Ammon's horn (tissue), 1 donor: ENCODE measurements at regions not wholly inside any gene's neighbourhood (a gene's known extent, or its start where the extent isn't known, plus 50 kb on each side); places are given as distances from the start of the nearest gene placed in this dataset.
A peak's percentile ranks its signal among the peaks of the same experiment; 100 is the strongest.

Source experiments
- DNase-seq: peaks from one replicate; pipeline ENCODE4 v3.0.0-alpha.2; 2016; ENCODE audit warnings: low spot score

- DNase-seq, result no peak
These were observed 216.8 kb upstream of the RBMS3 start for GRCh38 chr3:29064085-29064484.

GRCh38 chr3:29065211-29065785 lies 215.6 kb upstream of the RBMS3 start:
- DNase-seq, result peak; percentile 79

DNA sequence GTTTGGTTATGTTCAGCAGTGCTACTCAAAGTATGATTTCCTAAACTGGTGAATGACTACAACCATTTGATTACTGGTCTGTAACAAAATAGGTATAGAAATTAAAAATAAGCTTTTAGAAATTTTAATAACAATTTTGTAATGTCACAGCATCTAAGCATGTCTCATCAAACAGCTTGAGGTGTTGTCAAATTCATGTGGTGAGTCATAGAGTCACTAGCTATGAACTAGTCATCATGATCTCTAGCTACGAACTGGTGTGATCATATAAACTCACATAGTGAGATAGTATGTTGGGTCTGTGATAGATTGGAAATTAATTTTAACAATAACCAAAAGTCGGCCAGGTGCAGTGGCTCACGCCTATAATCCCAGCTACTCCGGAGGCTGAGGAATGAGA lies 213.9 kb upstream of the RBMS3 start:
- DNase-seq, result no peak

DNA sequence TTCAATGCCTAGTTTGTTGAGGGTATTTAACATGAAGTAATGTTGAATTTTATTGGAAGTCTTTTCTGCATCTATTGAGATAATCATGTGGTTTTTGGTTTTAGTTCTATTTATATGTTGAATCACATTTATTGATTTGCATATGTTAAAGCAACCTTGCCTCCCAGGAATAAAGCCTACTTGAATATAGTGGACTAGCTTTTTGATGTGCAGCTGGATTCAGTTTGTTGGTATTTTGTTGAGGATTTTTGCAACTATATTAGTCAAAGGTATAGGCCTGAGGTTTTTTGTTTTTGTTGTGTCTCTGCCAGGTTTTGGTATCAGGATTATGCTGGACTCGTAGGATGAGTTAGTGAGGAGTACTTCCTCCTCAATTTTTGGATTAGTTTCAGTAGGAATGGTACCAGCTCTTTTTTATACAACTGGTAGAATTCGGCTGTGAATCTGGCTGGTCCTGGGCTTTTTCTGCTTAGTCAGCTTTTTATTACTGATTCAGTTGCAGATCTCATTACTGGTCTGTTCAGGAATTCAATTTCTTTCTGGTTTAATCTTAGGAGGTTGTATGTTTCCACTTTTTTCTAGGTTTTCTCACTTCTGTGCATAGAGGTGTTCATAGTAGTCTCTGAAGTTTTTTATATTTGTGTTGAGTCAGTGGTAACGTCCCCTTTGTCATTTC lies 209.8 kb upstream of the RBMS3 start:
- no peak for DNase-seq

GRCh38 chr3:29072611-29073010 lies 208.3 kb upstream of the RBMS3 start:
- DNase-seq, result no peak

DNA sequence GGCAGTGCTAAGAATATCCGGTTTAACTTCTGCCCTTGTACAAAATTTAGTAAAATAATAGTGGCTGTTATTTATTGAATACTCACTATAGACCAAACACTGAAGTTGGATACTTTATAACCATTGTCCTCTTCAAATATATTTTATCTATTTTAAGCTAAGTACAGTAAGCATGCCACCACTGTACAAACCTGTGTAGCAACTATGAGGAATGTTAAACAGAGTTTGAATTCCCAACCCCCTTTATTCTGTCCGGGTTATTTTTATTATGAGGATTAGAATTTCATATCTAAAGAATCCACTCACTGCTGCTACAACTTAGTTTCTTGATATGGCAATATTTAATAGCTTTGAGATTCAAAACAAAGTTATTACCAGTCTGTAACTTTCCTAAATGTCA lies 203.5 kb upstream of the RBMS3 start:
- no peak for DNase-seq

DNA sequence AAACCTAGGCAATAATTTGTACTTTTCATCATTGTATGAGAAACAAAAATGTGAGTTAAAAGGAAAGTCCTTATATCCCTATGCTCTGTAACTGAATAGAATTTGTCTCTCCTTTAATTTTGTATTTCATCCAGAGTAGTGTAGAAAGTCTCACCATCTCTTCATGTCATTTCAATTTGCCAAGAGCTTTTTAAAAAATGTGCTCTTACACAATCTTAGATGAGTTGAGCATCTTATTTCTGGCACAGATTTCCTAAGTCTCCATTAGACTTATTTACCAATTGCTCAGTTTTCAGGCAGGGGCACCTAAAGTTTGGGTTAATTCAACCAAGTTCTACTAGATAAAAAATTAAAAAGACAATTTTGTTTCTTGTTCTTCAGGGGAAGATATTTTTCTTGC lies 201.5 kb upstream of the RBMS3 start:
- DNase-seq, result no peak

DNA sequence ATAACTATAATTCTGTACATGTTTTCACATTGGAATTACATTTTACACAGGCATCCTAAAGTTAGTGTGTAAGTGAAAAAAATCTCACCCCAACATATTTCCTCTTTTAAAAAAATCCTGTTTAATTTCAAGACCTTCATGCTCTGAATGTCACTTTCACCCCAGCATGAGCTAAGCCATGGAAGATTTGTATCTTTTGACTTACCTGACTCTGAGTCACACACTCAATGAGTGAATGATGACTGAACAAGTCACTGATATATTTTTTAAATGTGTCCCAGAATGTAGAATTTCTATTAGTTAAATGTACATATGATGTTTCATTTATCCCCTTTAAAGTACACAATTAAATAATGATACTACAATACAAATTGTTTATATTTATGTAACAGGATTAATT lies 199.9 kb upstream of the RBMS3 start:
- no peak for DNase-seq

DNA sequence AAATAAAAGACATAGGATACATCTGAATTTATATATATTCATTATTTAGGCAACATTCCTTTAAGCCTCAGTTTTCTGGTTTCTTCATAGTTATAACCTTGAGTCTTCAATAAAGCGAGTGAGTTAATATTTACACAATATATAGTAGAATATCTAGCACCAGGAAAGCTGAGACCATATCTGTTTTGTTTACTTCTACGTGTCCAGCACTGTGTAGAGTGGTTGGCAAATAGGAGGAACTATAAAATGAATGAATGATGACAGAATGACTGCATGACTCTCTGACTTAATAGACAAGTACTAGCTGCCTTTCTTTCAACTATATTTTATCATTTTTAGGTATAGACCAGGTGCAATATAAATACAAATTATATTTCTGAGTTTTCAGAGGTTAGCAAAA lies 197.8 kb upstream of the RBMS3 start:
- DNase-seq, result no peak

DNA sequence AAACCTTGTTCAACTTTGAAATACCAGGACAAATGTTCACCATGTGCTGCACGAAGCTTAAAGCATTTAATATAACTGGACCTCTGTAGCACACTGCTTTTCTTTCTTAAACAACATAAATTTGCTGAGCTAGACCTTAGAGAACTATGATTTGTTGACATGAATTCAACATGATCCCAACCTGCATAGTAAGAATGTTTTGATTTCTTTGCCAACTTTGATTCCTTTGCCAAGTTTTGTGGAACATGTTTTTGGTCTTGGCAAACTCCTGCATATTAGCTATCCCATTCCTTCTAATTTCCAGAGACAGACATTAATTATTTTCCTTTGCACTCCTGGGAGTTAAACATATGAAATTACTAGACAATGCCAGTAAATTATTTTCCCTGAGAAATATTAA lies 197.2 kb upstream of the RBMS3 start:
- DNase-seq, result no peak

- no peak for DNase-seq
These were observed 192.3 kb upstream of the RBMS3 start for GRCh38 chr3:29088579-29088978.

- DNase-seq, result no peak
These were observed 189.8 kb upstream of the RBMS3 start for GRCh38 chr3:29090912-29091597.

DNA sequence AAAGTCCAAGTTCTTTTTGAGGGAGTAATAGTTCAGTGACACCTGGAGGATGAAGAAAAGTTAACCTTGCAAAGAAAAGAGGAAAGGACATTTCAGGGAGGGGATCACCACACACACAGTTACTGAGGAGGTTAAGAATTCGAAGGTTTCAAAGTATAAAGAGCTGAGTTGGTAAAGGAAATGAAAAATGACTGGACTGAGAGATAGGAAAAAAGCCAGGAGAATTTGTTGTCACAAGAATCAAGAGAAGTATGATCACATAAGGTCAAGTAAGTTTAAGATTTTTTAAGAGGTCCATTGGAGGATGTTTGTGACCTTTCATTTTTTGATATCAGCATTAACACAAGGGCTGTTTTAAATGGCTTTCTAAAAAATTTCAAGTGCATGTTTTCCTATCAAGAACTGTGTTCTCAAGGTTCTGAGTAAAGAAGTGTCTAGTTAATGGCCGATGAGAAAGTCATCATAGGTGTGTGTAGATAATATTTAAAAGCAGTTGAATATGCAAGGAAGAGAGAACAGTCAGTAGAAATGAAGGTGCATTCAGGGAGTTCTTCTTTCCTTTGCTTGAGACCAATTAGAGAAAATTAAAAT lies 189.2 kb upstream of the RBMS3 start:
- no peak for DNase-seq

- DNase-seq, result no peak
These were observed 188.5 kb upstream of the RBMS3 start for GRCh38 chr3:29092348-29092747.

GRCh38 chr3:29099296-29099695 lies 181.6 kb upstream of the RBMS3 start:
- DNase-seq, result no peak

GRCh38 chr3:29099775-29100174 lies 181.1 kb upstream of the RBMS3 start:
- DNase-seq, result no peak

DNA sequence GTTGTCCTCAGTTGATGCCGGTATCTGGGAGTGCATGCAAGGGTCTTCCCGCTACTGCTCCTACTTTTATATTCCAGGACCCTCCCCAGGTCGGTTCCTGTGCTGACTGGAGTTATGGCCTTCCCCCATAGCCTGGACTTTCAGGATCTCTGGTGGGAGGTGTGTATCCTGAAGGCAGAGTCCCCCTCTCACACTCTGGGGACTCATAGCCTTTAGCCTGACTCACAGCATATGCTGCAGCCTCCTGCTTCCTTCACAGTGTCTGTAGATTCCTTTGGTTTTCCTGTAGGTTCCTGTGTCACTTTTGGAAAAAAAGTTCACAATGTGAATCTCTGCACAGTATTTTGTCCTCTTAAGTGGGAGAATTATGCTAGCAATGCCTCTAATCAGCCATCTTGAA lies 180.6 kb upstream of the RBMS3 start:
- DNase-seq, result no peak

DNA sequence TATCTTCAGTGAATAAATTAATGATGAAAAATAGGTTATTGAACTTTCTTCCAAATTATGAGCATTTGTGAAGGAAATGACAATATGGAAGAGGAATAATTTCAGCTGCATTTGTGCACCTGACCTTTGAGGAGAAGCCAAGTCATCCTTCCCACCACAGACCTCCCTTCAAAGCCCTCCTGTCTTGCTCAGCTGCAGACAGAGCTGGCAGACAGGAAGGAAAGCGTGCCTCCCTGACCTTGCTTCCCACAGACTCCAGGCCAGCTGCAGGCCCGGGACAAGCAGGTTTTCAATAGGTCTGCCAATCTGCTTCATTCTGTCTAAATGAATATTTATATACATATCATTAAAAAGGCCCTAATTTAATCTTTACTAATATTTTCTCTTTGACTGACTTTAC lies 152.9 kb upstream of the RBMS3 start:
- DNase-seq, result no peak

DNA sequence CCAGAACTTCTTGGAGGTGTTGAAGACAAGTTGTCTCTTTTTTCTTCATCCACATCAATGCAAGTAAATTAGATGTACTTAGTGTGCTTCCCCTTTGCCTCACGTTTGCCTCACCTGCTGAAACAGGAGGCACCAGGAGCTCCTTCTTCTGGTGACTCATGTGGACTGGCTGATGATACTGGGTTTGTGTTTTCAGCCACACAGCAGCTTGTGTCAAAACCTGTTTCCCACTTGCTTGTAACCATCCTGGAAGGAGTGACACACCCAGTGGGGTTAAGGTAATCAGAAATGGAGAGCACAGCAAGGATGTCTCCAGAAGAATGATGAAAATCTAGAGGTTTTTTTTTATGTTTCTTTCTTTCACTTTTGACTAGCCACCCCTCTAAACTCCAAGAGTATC lies 143.3 kb upstream of the RBMS3 start:
- DNase-seq, result no peak

DNA sequence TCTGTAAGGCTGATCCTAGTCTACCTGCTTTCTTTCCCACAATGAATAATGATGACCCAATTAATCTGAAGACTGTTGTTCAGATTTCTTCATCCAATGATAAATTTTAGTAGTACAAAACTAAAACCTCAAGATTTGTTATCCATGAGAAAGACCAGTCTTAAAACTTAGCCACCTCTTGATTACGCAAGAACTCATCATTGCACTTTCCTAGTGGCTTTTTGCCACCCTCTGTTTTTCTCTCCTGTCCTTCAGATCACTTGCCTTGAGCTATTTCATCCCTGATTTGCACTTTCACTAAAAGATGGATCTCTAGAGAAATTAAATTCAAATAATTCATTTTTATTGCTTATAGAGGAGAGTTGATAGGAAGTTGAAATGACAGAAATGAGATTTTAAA lies 142.7 kb upstream of the RBMS3 start:
- DNase-seq, result no peak

- DNase-seq, result peak; percentile 26
These were observed 140.2 kb upstream of the RBMS3 start for GRCh38 chr3:29140666-29141065.

GRCh38 chr3:29141197-29141917 lies 139.5 kb upstream of the RBMS3 start:
- no peak for DNase-seq

DNA sequence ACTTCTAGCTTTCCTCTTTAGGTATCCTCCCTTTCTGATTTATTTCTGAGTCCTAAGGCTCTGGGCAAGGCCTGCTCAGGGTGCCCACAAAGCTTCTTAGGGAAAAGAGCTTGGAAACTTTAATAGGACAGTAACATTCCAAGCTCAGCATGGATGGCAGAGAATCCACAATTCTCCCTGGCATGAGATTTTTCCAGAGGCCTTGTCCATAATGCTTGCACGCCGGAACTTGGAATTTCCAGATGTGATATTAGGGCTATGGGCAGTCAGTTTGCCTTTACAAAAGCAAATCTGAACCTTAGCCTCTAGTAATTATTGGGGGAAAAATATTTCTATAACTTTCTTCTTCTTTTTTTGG lies 139.0 kb upstream of the RBMS3 start:
- DNase-seq, result no peak
